ENCODE measurements at regions not wholly inside any gene's neighbourhood (a gene's known extent, or its start where the extent isn't known, plus 50 kb on each side); places are given as distances from the start of the nearest gene placed in this dataset.

- Histone ChIP-seq H3K36me3 (no peaks in the 10 kb centered on the region), H3K9me3 (no peaks in the 10 kb centered on the region), H3K27me3 (no peaks in the 10 kb centered on the region), H3K4me3 (no peak overlapping the region), H3K4me1 (no peaks in the 10 kb centered on the region), H3K27ac (no peak overlapping the region)
- intact Hi-C loops (cut with DNase I; ENCODE audit: low total_unique reads) = no loop called here
- no peak for DNase-seq
- TF ChIP-seq CTCF (IDR thresholded peaks at IDR 0.05) (no peak), POLR2A (IDR thresholded peaks at IDR 0.05) (no peak)
Observed at GRCh38 chr18:45378308-45378707, 237.0 kb upstream of the SLC14A2 start.

- intact Hi-C loops (cut with DNase I; ENCODE audit: low total_unique reads) = no loop called here
- H3K27ac ChIP-seq = no peak overlapping the region
- H3K36me3 ChIP-seq = no peaks in the 10 kb centered on the region
- H3K9me3 ChIP-seq = no peaks in the 10 kb centered on the region
- H3K4me1 ChIP-seq = no peaks in the 10 kb centered on the region
- H3K27me3 ChIP-seq = no peaks in the 10 kb centered on the region
- H3K4me3 ChIP-seq = no peak overlapping the region
- TF ChIP-seq CTCF (IDR thresholded peaks at IDR 0.05) (no peak), POLR2A (IDR thresholded peaks at IDR 0.05) (no peak)
- DNase-seq = no peak
Observed at GRCh38 chr18:45378933-45379332, 236.3 kb upstream of the SLC14A2 start.

GRCh38 chr18:45379903-45380302 is 235.4 kb upstream of the SLC14A2 start:
- no peaks in the 10 kb centered on the region for H3K27me3 ChIP-seq
- DNase-seq = no peak
- H3K4me1 ChIP-seq = peaks cover 0 to 3% of the 10 kb centered on the region in 2 donors
- H3K9me3 ChIP-seq = no peaks in the 10 kb centered on the region
- TF ChIP-seq POLR2A (IDR thresholded peaks at IDR 0.05) (no peak), CTCF (IDR thresholded peaks at IDR 0.05) (no peak)
- no peaks in the 10 kb centered on the region for H3K36me3 ChIP-seq
- H3K27ac ChIP-seq = no peak overlapping the region
- H3K4me3 ChIP-seq = no peak overlapping the region
- intact Hi-C loops (cut with DNase I; ENCODE audit: low total_unique reads) = no loop called here

- H3K36me3 ChIP-seq = no peaks in the 10 kb centered on the region
- no peaks in the 10 kb centered on the region for H3K27me3 ChIP-seq
- no peak for DNase-seq
- H3K9me3 ChIP-seq = no peaks in the 10 kb centered on the region
- no peak overlapping the region for H3K4me3 ChIP-seq
- intact Hi-C loops (cut with DNase I; ENCODE audit: low total_unique reads) = no loop called here
- H3K27ac ChIP-seq = no peak overlapping the region
- H3K4me1 ChIP-seq = peaks cover 0 to 6% of the 10 kb centered on the region in 2 donors
- TF ChIP-seq POLR2A (IDR thresholded peaks at IDR 0.05) (no peak), CTCF (IDR thresholded peaks at IDR 0.05) (no peak)
Observed at GRCh38 chr18:45381282-45381681, 234.0 kb upstream of the SLC14A2 start.

- Histone ChIP-seq H3K36me3 (no peaks in the 10 kb centered on the region), H3K4me3 (no peak overlapping the region), H3K9me3 (no peaks in the 10 kb centered on the region), H3K27me3 (no peaks in the 10 kb centered on the region), H3K4me1 (peaks cover 0 to 6% of the 10 kb centered on the region in 2 donors), H3K27ac (no peak overlapping the region)
- no peak for TF ChIP-seq POLR2A (IDR thresholded peaks at IDR 0.05)
- intact Hi-C loops (cut with DNase I; ENCODE audit: low total_unique reads) = no loop called here
- DNase-seq = no peak
Observed at GRCh38 chr18:45383228-45383627, 232.0 kb upstream of the SLC14A2 start.
